GM10266 (cell line): ENCODE measurements at regions not wholly inside any gene's neighbourhood (a gene's known extent, or its start where the extent isn't known, plus 50 kb on each side); places are given as distances from the start of the nearest gene placed in this dataset.

Source experiments
- DNase-seq: peaks from one replicate; pipeline ENCODE4 v3.0.0; 2012; ENCODE audit errors: extremely low spot score
- TF ChIP-seq, protein P1 (sequence below): IDR thresholded peaks from 2 replicates; pipeline ENCODE4 v1.5.1; 2012; ENCODE audit warnings: mild to moderate bottlenecking, low read depth; ENCODE audit not compliant: control insufficient read depth, insufficient read depth; ENCODE audit errors: missing control alignments

DNA sequence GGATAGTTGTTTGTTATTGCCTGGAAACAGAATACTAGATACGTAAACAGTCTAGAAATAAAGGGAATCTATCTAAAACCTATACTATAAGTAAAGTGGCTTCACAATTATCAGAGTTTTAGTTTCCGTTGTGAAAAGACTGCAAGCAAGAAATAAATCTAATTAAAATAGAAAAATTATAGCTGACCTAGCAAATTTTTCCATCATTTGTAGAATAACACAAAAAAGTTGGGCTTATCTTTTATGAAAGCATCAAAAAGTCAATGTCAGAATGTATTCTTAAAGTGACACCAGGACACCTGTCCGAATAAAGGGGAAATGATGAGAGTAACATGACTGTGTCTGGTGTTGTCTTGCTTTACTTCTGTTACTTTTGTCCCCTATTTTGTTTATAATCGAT is 1248.9 kb upstream of the MIR17HG start:
- no peak for DNase-seq

DNA sequence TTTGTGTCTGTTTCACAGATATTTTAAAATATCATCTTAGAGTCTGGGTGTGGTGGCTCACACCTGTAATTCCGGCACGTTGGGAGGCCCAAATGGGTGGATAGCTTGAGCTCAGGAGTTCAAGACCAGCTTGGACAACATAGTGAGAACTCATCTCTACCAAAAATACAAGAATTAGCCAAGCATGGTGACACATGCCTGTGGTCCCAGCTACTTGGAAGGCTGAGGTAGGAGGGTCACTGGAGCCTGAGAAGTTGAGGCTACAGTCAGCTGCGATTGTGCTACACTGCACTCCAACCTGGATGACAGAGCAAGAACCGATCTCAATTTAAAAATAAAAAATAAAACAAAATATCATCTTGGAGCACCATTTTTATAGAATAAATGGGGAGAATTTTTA is 1247.6 kb upstream of the MIR17HG start:
- DNase-seq: no peak
- TF ChIP-seq, protein P1, sequence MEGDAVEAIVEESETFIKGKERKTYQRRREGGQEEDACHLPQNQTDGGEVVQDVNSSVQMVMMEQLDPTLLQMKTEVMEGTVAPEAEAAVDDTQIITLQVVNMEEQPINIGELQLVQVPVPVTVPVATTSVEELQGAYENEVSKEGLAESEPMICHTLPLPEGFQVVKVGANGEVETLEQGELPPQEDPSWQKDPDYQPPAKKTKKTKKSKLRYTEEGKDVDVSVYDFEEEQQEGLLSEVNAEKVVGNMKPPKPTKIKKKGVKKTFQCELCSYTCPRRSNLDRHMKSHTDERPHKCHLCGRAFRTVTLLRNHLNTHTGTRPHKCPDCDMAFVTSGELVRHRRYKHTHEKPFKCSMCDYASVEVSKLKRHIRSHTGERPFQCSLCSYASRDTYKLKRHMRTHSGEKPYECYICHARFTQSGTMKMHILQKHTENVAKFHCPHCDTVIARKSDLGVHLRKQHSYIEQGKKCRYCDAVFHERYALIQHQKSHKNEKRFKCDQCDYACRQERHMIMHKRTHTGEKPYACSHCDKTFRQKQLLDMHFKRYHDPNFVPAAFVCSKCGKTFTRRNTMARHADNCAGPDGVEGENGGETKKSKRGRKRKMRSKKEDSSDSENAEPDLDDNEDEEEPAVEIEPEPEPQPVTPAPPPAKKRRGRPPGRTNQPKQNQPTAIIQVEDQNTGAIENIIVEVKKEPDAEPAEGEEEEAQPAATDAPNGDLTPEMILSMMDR: no peak

More for the DNA sequence above, 1248.9 kb upstream of the MIR17HG start:
- TF ChIP-seq, protein P1: no peak

DNA sequence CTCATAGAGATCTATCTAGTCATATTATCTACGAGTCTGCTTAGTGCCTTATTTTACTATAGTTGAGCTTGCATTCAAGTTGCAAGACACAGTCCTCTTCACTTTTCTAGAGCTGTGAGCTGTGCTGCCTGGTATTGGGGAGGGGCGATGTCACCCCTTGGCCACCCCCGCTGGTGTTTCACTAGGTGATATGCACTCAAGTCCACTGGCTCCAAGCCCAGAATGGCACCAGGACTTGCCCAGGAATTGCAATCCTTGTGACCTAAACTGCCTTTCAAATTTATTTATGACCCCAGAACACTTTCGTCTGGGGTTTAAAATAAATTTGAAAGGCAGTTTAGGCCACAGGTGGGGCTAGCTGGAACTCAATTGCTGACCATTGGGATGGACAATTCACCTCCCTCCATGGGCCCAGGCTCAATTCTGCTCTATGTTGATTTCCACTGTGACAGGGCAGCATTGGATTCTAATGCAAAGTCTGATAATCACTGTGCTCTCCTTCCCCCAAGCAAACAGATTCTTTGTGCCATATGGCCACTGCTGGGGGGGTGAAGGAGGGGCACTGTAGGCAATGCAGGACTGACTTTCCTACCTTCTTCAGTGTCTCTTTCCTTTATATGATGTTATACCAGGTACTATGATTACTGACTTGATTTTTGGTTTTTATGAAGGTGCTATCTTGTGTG is 1244.2 kb upstream of the MIR17HG start:
- DNase-seq: no peak
- TF ChIP-seq, protein P1: no peak

DNA sequence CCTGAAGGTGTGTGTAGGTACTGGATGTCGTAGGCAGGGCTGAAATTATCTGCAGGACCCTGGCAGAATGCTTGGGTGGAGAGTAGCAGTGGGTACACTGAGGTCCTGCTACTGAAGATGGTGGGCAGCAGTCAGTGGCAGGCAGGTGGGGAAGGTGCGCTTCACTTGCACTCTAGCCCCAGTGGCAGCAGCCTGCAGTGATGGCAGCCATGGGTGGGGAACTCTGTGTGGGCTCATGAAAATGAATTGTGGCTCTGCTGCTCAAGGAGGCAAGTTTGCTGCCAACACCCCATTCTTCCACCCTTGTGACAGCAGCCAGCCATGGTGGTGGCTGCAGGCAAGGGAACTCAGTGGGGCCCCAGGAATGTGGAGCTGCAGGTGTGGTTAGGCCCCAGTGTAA is 1242.7 kb upstream of the MIR17HG start:
- TF ChIP-seq, protein P1: no peak
- no peak for DNase-seq

DNA sequence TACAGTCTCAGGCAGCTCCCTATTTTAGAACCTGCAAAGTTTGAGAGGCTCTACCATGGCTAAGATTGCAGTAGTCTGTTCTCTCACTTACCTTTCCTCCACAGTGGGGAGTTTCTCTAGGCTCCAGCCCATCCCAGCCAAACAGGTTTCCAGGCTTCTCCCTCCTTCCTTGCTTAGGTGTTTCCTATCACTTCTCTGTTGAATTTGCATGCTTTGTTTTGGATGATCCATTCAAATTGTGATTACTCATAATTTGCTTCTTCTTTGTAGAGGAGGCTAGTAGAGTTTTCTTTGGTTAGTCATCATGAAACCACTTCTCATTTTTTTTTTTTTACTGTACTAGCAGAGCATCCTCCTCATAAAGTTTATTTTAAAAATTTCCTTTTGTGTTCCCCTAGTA is 1242.2 kb upstream of the MIR17HG start:
- no peak for DNase-seq
- TF ChIP-seq, protein P1: no peak

DNA sequence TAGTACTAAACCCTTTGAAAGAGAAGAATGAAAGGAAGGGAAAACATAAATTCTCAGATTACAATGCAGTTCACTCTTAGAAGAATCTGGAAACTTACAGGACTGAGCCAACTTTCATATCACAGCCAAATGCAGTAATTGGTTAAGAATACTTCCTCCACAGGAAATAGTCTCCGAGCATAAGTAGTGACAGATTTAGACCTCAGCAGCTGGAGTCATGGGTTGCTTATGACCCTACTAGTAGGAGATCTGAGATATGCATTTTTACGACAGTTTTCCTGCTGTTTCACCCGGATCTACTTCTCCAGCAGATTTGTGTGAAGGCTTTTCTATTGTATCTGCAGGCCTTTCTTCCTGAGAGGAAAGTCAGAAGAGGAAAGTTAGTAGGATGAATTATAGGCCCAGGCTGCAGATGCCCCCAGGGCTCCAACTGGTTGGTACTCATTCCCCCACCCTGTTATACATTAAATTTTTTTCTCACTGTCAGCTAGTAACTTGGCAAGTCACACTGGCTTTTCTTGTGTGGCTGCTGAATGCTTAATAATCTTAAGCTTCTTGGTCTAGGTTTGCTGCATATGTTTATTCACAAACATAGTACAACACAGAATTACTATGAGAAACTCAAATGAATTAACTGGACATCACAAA is 1241.5 kb upstream of the MIR17HG start:
- DNase-seq: no peak
- TF ChIP-seq, protein P1: no peak

DNA sequence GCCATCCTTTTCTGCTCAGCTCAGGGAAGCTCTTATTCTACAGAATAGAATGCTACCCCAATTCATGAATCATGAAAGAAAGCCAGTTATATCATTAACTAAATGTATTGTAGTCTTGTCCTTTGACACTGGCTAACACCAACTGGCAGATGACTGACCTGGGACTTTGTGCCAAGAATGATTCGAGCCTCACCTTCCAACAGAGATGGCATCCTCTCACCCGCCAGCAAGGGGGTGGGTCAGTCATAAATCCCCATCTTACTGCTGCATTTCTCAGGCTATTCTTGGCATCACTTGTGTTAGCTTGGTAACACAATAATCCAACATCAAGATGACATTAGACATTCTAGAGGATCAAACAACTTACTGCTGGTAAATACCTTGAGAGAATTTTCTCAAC is 1239.8 kb upstream of the MIR17HG start:
- TF ChIP-seq, protein P1: no peak
- DNase-seq: no peak
